HG03432 (cell line): ENCODE measurements at regions not wholly inside any gene's neighbourhood (a gene's known extent, or its start where the extent isn't known, plus 50 kb on each side); places are given as distances from the start of the nearest gene placed in this dataset.
"Not testable (repeated sequence)": the region's sequence is repeated elsewhere in the genome, so short reads cannot be mapped to it uniquely, and the experiment has no call there.

ENCODE experiments used
- ATAC-seq: cut with Tn5 transposase; IDR thresholded peaks from one replicate; pipeline ENCODE4 v1.9.1; 2021; ENCODE audit warnings: mild to moderate bottlenecking, moderate library complexity; ENCODE audit not compliant: unreplicated experiment

GRCh38 chr11:95412074-95412473 is 181.1 kb upstream of the SESN3 start:
- ATAC-seq, result no peak

GRCh38 chr11:95410707-95411106 is 179.7 kb upstream of the SESN3 start:
- ATAC-seq, result not testable (repeated sequence)

GRCh38 chr11:95406271-95406670 is 175.3 kb upstream of the SESN3 start:
- ATAC-seq, result no peak

GRCh38 chr11:95404370-95404769 is 173.4 kb upstream of the SESN3 start:
- peak; percentile 58 for ATAC-seq

- ATAC-seq, result no peak
Measured at GRCh38 chr11:95398437-95399112, 167.6 kb upstream of the SESN3 start.

GRCh38 chr11:95392644-95393043 is 161.6 kb upstream of the SESN3 start:
- ATAC-seq, result no peak

GRCh38 chr11:95389427-95389826 is 158.4 kb upstream of the SESN3 start:
- no peak for ATAC-seq

GRCh38 chr11:95388086-95388485 is 157.1 kb upstream of the SESN3 start:
- no peak for ATAC-seq

- ATAC-seq, result no peak
Measured at GRCh38 chr11:95387325-95387724, 156.3 kb upstream of the SESN3 start.

GRCh38 chr11:95385577-95385976 is 154.6 kb upstream of the SESN3 start:
- no peak for ATAC-seq

- ATAC-seq, result no peak
Measured at GRCh38 chr11:95379479-95379878, 148.5 kb upstream of the SESN3 start.

- no peak for ATAC-seq
Measured at GRCh38 chr11:95378789-95379188, 147.8 kb upstream of the SESN3 start.

- ATAC-seq, result no peak
Measured at GRCh38 chr11:95378111-95378510, 147.1 kb upstream of the SESN3 start.

GRCh38 chr11:95375886-95376285 is 144.9 kb upstream of the SESN3 start:
- ATAC-seq, result no peak

- no peak for ATAC-seq
Measured at GRCh38 chr11:95375451-95375850, 144.4 kb upstream of the SESN3 start.

- no peak for ATAC-seq
Measured at GRCh38 chr11:95374105-95374504, 143.1 kb upstream of the SESN3 start.

- ATAC-seq, result no peak
Measured at GRCh38 chr11:95373241-95373640, 142.2 kb upstream of the SESN3 start.

- ATAC-seq, result no peak
Measured at GRCh38 chr11:95372097-95372656, 141.2 kb upstream of the SESN3 start.

- no peak for ATAC-seq
Measured at GRCh38 chr11:95371153-95371552, 140.2 kb upstream of the SESN3 start.

- ATAC-seq, result no peak
Measured at GRCh38 chr11:95367726-95368125, 136.7 kb upstream of the SESN3 start.

- no peak for ATAC-seq
Measured at GRCh38 chr11:95365348-95365747, 134.3 kb upstream of the SESN3 start.

- no peak for ATAC-seq
Measured at GRCh38 chr11:95364324-95365295, 133.6 kb upstream of the SESN3 start.
